ENCODE measurements at regions not wholly inside any gene's neighbourhood (a gene's known extent, or its start where the extent isn't known, plus 50 kb on each side); places are given as distances from the start of the nearest gene placed in this dataset.

GRCh38 chr4:81652069-81652478, 180.4 kb upstream of the RASGEF1B start (continued):
- no peak for TF ChIP-seq ELK1 (IDR thresholded peaks at IDR 0.05; ENCODE audit: low read depth, low read length)
- TF ChIP-seq KAT2A (conservative IDR thresholded peaks at IDR 0.05; ENCODE audit: control insufficient read depth, low read depth, low read length), result no peak
- TF ChIP-seq SMAD1 (IDR thresholded peaks at IDR 0.05; ENCODE audit: low read depth, partially characterized antibody), result no peak

- SMC1A ChIA-PET (ENCODE audit: uncharacterized antibody, unreplicated experiment), result interaction anchor here (1.1 to 1.4 kb wide), 2 partner anchors 13 to 17 kb away, joined by 3 to 4 read pairs; no protein-coding TSS in a partner anchor
- in situ Hi-C loops (cut with MboI) (no loop called here), intact Hi-C loops (cut with micrococcal nuclease; ENCODE audit: unreplicated experiment) (no loop called here)
- CTCF ChIA-PET, result interaction anchor here (0.7 kb wide), 1 partner anchor 1124 kb away, joined by 3 read pairs; no protein-coding TSS in a partner anchor
- peaks cover 10% of the 10 kb centered on the region; the same call in 1 of the 2 replicates for H3K4me1 ChIP-seq (ENCODE audit: control insufficient read depth, insufficient read depth, low read length)
- H3K27ac ChIP-seq (ENCODE audit: control insufficient read depth, insufficient read depth), result no peak overlapping the region
- FAIRE-seq, result no peak
- no peak overlapping the region for H3K9ac ChIP-seq (ENCODE audit: control insufficient read depth, insufficient read depth, low read length)
- no peak for ATAC-seq
- H2AFZ ChIP-seq (ENCODE audit: control insufficient read depth, low read depth, low read length), result no peak overlapping the region
- H3K4me2 ChIP-seq (ENCODE audit: control insufficient read depth, insufficient read depth), result no peak overlapping the region
- H3K79me2 ChIP-seq (ENCODE audit: control insufficient read depth, insufficient read depth, low read length), result no peaks in the 10 kb centered on the region
- 0 out of 4 replicates have a peak, but pooled peaks cover 0 to 2% of the 10 kb centered on the region in 2 experiments for H3K27me3 ChIP-seq (replicated peaks in 1 of 2; ENCODE audit: control insufficient read depth in 2 of 2, insufficient read depth in 2 of 2, low read length in 1 of 2)
- 85% methylated on average over 1 of the region's 1 CpG for WGBS (ENCODE audit: insufficient coverage, insufficient replicate concordance, low lambda C conversion rate, missing lambda C conversion rate)
- RAD21 ChIA-PET (ENCODE audit: unreplicated experiment), result no interaction called here
- no peaks in the 10 kb centered on the region; the same call in 2 of the 3 replicates for H3K9me3 ChIP-seq (replicated peaks; ENCODE audit: control insufficient read depth, insufficient read depth, low read length)
- no peak for DNase-seq (ENCODE audit: low read depth, low spot score)
- no TSS peak for BruUV-seq (replicated peaks)
- H3K36me3 ChIP-seq (ENCODE audit: control insufficient read depth in 2 of 2, insufficient read depth in 2 of 2, low read length in 1 of 2), result no peaks in the 10 kb centered on the region
- POLR2A ChIA-PET, result no interaction called here
- no peaks in the 10 kb centered on the region for H4K20me1 ChIP-seq (ENCODE audit: control insufficient read depth, insufficient read depth)
- H3K4me3 ChIP-seq, result no peak overlapping the region
- TF ChIP-seq MAX (IDR thresholded peaks at IDR 0.05; ENCODE audit: low read depth, low read length) (no peak), ZNF274 (IDR thresholded peaks at IDR 0.05; ENCODE audit: insufficient read depth, insufficient read length) (no peak), E2F4 (IDR thresholded peaks at IDR 0.05; ENCODE audit: low read depth, low read length) (no peak), REST (IDR thresholded peaks at IDR 0.05; ENCODE audit: low read depth, low read length) (no peak), HDAC2 (IDR thresholded peaks at IDR 0.05) (no peak), CHD2 (IDR thresholded peaks at IDR 0.05; ENCODE audit: borderline replicate concordance, low read depth, low read length) (no peak), SMC3 (IDR thresholded peaks at IDR 0.05; ENCODE audit: borderline replicate concordance, low read length) (no peak), MYB (IDR thresholded peaks at IDR 0.05; ENCODE audit: borderline replicate concordance, low read depth, low read length) (no peak), STAT1 (conservative IDR thresholded peaks at IDR 0.05) (no peak), NFXL1 (IDR thresholded peaks at IDR 0.05; ENCODE audit: borderline replicate concordance) (no peak)
Observed at GRCh38 chr4:81651243-81651899, 179.7 kb upstream of the RASGEF1B start.

Measured in GM12878 (cell line).